ENCODE measurements at regions not wholly inside any gene's neighbourhood (a gene's known extent, or its start where the extent isn't known, plus 50 kb on each side); places are given as distances from the start of the nearest gene placed in this dataset.

GRCh38 chrX:110432091-110432905 lies 73.7 kb downstream of the RTL9 start:
- no peak for DNase-seq (ENCODE audit: low spot score)

DNA sequence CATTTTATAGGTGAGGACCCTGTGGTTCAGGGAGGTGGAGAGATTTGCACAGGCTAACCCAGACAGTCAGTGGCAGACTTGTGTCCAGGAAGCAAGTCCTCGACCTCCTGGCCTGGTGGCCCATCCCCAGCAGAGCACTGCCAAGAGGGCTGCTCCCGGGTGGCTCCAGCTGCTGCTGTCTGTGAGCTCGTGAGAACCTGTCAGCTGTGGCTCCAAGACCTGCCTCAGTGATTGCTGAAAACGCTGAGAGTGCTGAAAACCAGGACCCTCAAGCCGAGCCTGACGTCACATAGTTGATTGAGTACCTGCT lies 74.2 kb downstream of the RTL9 start:
- DNase-seq (ENCODE audit: low spot score) = no peak

DNA sequence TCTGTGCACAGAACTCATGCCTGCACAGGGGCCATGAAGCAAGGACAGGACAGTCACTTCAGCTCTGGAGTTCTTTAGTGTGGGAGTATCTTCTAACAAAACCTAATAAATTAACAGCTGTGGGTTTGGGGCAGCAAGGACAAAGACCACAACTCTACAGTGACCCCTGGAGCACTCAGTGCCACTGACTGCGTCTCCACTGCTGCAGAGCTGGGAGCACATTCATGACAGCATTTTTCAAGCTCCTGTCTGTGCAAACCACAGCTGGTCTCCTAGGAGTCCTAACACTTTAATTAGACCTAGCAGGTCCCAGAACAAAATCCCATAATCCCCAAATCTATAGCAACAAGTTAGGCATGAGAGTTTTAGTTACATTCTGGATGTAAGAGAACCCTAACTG lies 76.5 kb downstream of the RTL9 start:
- DNase-seq (ENCODE audit: low spot score) = no peak

DNA sequence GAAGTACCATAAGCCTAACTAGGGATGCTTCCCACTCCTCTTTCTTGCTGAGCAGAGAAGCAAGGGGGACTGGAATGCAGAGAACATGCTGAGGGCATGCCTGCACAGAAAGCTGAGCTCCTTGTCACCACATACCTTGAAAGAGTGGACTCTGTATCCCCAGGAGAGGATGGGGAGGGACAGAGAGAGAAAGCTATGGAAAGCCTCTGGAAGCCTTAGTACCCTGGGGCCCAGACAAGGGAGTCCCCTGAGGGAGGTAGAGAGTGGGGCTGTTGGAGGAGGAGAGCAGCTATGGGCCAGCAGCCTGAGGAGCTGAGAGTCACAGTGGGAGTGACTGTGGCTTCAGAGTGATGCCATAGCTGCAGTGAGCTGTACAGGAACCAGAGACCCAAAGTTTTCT lies 77.9 kb downstream of the RTL9 start:
- DNase-seq (ENCODE audit: low spot score) = no peak

DNA sequence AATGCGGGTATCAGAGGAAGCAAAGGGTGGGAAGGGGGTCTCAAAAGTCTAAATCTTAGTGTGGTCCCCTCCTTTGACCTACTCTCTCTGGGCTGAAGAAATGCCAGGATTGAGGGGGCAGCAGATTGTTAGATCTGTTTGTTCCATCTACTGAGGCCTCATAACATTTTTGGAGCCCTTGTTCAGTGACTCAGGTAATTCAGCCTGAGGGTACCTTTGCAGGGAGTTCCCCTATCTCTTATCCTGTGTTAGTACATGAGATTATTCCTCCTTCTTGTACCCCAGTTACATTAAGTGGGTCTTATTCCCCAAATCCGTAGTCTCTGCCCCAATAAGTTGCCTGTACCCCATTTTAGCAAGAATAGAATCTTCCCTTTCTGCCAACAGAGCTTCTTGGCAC lies 79.0 kb downstream of the RTL9 start:
- DNase-seq (ENCODE audit: low spot score) = no peak

DNA sequence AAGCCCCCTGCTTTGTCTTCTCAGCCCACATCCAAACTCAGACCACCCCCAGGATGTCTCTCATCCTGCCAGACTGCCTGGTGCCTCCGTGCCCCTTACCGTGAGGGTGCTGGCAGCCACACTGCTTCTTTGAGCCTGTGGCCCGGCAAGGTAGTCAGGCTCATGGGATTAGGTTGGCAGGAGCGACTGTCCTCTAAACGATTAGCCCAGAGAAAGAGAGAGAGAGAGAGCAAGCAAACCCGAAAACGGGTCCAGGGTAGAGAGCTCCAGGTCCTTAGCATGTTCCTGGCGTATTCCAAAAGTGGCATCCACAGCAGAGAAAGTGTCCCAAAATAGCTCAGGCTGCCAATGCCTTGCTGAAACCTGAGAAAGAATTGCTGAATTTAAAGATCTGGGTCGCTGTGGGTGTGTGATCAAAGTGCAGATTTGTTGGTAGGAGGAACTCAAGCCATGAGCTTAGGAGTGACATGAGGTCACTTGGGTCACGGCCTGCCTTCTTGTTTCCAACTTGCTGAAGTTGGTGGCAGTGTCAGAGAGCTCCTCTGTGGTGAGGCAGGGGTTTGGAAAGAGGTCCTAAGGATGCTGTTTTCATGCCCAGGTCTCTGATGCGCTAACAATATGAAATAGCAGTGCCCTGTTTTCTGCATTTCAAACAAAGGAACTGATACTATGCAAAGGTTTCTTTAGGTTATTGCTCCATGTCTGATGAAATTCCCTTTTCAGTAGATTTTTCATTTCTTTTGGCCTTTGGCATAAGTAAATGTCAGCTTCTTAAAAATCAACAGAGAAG lies 81.6 kb downstream of the RTL9 start:
- DNase-seq (ENCODE audit: low spot score) = no peak

- DNase-seq (ENCODE audit: low spot score) = peak; percentile 4
These were observed 84.0 kb downstream of the RTL9 start for GRCh38 chrX:110442635-110443034.

DNA sequence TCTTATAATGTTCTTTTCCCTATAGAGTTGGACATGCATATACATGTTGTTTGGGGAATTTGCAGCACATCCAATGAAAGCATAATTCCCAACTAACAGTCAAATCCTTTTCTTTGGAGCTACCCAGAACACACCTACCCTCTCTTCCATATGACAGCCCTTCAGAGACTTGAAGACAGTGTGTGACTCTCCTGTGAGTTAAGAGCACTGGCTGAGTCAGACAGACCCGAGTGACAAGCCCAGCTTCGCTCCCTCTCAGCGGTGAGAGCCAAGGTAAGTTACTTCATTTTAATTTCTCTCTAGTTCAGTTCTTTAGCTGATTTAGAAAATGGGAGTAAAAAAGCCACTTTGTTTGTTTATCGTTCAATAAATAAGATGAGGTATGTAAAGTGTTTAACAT lies 86.3 kb downstream of the RTL9 start:
- no peak for DNase-seq (ENCODE audit: low spot score)

GRCh38 chrX:110448459-110448858 lies 89.8 kb downstream of the RTL9 start:
- no peak for DNase-seq (ENCODE audit: low spot score)

GRCh38 chrX:110449312-110449711 lies 90.7 kb downstream of the RTL9 start:
- no peak for DNase-seq (ENCODE audit: low spot score)

DNA sequence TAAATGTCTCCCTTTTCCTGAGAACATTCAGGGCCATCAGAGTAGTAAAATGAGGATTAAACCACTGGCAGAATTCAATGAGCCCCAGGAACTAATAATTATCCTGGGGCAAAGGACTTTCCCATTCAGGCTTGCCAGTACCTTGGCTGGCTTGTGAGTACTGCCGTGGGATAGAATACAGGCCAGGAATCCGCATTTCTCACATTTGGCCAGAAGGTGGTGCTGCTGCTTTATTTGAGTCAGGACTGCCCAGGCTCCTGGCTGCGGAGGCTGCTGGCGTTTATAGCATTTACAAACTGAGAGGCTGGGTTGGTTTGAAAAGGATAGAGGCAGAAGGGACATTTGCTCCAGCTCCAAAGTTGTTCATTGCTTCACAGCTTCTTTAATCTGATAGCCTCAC lies 91.4 kb downstream of the RTL9 start:
- peak; percentile 75 for DNase-seq (ENCODE audit: low spot score)

DNA sequence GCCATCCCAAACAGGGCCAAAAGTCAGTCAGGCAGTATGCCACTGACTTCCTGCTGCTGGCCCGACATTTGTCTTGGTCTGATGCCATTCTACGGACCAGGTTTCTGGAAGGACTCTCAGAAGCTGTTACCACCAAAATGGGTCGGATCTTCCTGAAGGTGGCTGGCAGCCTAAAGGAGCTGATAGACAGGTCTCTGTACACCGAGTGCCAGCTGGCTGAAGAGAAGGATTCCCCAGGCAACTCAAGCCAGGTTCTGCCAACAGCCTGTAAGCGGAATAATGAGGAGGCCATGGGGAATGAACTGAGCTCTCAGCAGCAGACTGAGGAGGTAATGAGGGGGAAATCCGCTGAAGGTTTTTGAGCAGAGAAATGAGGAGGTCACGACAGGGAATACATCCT lies 95.7 kb downstream of the RTL9 start:
- peak; percentile 22 for DNase-seq (ENCODE audit: low spot score)

GRCh38 chrX:110462957-110463356 lies 104.3 kb downstream of the RTL9 start:
- no peak for DNase-seq (ENCODE audit: low spot score)

DNA sequence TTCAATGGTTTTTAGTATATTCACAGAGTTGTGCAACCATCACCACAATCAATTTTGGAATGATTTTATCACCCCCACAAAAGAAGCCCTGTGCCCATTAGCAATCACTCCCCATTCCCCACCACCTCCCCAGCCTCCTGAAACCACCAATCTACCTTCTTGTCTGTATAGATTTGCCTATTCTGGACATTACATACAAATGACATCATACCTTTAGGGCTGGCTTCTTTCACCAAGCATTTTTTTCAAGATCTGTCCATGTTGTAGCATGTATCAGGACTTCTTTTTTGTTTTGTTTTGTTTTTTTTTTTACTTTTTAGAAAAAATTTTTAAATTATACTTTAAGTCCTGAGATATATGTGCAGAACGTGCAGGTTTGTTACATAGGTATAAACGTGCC lies 108.1 kb downstream of the RTL9 start:
- DNase-seq (ENCODE audit: low spot score) = no peak

- no peak for DNase-seq (ENCODE audit: low spot score)
These were observed 113.6 kb downstream of the RTL9 start for GRCh38 chrX:110472265-110472664.

GRCh38 chrX:110477593-110478228 lies 119.1 kb downstream of the RTL9 start:
- no peak for DNase-seq (ENCODE audit: low spot score)

DNA sequence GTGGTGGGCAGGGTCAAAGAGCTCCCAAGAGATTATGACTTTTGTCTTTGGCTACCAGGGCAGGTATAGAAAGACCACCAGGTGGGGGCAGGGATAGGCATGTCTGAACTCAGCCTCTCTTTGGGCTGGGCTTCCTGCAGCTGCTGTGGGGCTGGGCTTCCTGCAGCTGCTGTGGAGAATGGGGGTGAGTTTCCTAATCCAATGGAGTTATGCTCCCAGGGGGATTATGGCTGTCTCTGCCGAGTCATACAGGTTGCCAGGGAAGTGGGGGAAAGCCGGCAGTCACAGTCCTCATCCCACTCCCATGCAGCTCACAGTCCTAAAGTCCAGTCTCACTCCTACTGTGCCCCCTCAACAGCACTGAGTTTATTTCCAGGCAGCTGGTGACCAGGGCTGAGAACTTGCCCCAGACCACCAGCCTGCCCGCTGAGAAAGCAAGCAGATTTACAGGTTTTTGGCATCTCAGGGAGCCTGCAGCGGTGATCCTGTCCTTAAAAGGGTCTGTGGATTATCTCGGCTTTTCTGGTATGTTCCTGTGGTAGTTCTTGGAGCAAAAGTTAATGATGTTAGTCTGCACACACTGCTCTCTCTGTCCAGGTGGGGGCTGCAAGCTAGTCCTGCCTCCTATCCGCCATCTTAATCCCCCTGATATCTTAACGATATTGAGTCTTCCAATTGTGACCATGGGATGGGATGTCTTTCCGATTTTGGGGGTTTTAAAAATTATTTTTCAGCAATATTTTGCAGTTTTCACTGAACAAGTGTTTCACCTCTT lies 133.4 kb downstream of the RTL9 start:
- no peak for DNase-seq (ENCODE audit: low spot score)

- DNase-seq (ENCODE audit: low spot score) = no peak
These were observed 146.3 kb downstream of the RTL9 start for GRCh38 chrX:110504947-110505346.

DNA sequence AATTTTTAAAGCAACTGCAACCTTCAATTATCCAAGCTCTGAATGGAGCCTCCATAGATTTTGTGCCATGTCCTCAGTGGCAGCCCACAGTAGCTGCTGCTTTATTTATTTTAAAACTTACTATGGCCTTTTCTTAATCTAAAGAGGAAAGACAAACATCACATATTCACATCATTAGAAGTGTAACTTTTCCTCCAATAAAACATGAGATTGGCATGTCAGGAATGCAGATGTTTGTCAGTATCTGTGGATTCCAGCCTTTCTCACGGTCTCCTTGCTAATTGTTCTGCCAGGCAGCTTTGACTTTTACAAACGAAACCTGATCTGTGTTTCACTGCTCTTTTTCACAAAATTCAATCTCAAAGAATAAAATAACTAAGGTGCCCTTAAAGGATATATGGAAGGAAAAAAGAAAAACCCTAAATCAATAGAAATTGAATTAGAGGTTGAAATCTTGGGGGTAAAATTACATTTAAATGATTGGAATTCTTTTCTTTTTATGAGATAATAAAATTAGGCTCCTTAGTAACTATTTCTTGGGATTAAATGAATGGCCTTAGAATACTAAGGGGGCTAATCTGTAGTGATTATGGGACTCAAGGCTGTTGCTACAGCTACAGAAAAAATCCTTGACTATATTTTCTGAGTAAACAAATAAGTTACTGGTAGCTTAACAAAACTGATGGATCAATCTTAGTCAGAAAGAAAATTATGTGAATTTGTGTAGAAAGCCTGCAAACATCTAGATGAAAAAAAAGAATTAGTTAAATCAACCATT lies 151.3 kb downstream of the RTL9 start:
- no peak for DNase-seq (ENCODE audit: low spot score)

- DNase-seq (ENCODE audit: low spot score) = no peak
These were observed 152.6 kb downstream of the RTL9 start for GRCh38 chrX:110511238-110511637.

GRCh38 chrX:110512341-110512740 lies 153.7 kb downstream of the RTL9 start:
- no peak for DNase-seq (ENCODE audit: low spot score)

- no peak for DNase-seq (ENCODE audit: low spot score)
These were observed 155.9 kb downstream of the RTL9 start for GRCh38 chrX:110514509-110514908.

Data from pons (tissue), 1 donor.